OCI-LY3 (cell line): ENCODE measurements at regions not wholly inside any gene's neighbourhood (a gene's known extent, or its start where the extent isn't known, plus 50 kb on each side); places are given as distances from the start of the nearest gene placed in this dataset.

ENCODE experiments used
- CTCF ChIP-seq: fragments of 200-600, 300-600 bp; sonication (generic); IDR thresholded peaks from 2 replicates; pipeline ENCODE4 v1.5.1; 2014; ENCODE audit warnings: antibody characterized with exemption, low read length, low read depth
- EZH2phosphoT487 ChIP-seq: fragments of 200-600 bp; shearing (Covaris generic); IDR thresholded peaks from 2 replicates; pipeline ENCODE4 v1.6.1; 2018; ENCODE audit warnings: antibody characterized with exemption, mixed run types, low read depth

GRCh38 chr5:52564587-52564986, 223.1 kb upstream of the ITGA1 start:
- TF ChIP-seq EZH2phosphoT487: no peak
- TF ChIP-seq CTCF: no peak
